Lung microvascular endothelial cell (primary cell): ENCODE measurements at regions not wholly inside any gene's neighbourhood (a gene's known extent, or its start where the extent isn't known, plus 50 kb on each side); places are given as distances from the start of the nearest gene placed in this dataset.
"Not testable (repeated sequence)": the region's sequence is repeated elsewhere in the genome, so short reads cannot be mapped to it uniquely, and the experiment has no call there.

ENCODE experiments used
- DNase-seq, 2 donors: peaks; one replicate each; pipeline versions ENCODE4 v3.0.0 to v3.0.0-alpha.2; 2010; ENCODE audit warnings: low read depth in 2 of 2

DNA sequence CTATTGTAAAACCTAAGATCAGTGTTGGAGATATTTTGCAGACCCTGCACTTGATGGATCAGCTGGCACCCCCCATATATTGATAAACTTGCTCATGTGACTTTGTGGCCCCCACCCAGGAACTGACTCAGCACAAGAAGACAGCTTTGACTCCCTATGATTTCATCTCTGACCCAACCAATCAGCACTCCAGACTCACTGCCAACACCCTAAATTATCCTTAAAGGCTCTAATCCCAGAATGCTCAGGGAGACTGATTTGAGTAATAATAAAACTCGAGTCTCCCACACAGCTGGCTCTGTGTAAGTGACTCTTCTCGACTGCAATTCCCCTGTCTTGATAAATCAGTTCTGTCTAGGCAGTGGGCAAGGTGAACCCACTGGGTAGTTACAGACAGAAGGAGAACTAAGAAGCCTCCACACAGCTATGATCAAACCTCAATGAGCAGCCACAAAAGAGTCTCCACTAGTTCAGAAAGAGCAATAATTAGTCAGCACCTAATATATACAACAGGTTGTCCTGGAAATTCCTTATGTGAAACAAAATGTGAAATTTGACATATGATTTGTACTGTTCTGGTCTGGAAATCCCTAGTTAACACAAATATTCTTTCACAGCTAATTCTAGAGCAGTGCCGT is 52.2 kb downstream of the ACTL7B start:
- no peak for DNase-seq

GRCh38 chr9:108802967-108803366 is 52.8 kb downstream of the ACTL7B start:
- DNase-seq: no peak

DNA sequence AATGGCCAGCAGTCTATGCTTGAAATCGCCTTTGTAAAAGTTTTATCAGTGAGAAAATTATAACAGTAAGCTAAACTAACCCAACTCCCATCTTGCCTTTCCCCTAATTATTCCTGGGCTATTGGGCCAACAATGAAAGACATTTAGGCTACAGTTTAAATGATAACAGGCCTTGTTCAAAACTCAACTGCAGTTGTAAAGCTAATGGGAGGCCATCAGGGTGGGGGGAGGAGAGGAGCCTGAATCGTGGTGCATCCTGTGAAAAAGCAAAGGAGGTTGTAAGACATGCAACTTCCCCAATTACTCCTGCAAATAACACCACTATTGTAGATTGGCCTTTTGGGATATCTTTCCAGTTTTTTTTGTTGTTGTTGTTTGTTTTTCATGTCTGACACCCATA is 53.8 kb downstream of the ACTL7B start:
- no peak for DNase-seq

DNA sequence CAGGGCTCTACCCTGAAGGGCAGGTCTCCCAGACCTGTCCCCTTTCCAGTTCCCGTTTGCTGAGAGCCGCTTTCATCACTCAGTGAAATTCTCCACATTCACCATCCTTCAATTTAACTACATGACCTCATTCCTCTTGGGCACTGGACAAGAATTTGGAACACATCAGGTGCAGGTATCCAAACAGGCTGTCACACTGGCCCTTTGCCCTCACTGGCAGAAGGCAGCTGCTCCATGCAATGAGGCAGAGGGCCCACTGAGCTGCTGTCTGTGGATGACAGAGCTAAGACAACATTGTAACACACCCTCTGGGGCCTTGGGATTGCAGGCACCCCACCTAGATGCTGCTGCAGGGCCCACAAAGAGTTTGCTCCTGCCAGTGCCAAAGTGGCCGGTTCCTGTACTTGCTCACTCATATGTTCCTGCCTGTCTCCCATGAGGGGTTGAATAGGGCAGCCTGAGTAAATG is 55.1 kb downstream of the ACTL7B start:
- no peak for DNase-seq

DNA sequence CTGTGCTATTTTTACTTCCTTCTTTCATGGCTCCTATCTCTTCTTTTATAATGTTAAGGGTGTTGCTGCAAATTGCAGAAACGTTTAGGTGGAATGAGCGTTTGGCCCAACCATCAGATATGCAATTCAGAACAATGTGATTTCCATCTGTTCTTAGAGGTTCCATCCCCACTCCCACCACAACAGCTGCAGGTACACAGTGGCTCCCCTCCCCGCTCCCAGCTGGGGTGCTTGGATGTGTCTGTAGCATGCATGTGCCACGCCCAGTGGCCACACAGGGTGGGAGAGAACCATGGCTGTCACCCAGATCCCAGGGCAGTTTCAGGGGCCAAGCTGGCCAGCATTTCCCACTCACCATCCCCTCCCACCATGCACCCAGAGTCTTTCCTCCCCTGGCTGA is 62.2 kb downstream of the ACTL7B start:
- DNase-seq: no peak

- DNase-seq: no peak
These were observed 66.0 kb downstream of the ACTL7B start for GRCh38 chr9:108789742-108790141.

- DNase-seq: no peak
These were observed 68.1 kb downstream of the ACTL7B start for GRCh38 chr9:108787690-108788048.

GRCh38 chr9:108786901-108787689 is 68.7 kb downstream of the ACTL7B start:
- no peak for DNase-seq

DNA sequence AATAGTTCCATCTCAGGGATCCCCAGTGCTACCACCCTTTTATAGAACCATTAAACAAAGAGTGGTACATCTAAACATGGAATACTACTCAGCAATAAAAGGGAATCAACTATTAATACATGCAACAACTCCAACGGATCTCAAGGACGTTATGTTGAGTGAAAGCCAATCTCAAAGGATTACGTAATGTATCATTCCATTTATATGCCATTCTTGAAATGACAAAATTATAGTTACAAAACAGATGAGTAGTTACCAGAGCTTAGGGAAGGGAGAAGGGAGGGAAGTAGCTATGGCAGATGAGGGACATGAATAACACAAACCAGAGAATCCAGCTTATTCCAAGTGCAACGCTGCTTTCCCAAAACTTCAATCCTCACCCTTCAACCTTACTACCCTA is 69.5 kb downstream of the ACTL7B start:
- DNase-seq: no peak

- DNase-seq: no peak
These were observed 70.8 kb downstream of the ACTL7B start for GRCh38 chr9:108784998-108785397.

DNA sequence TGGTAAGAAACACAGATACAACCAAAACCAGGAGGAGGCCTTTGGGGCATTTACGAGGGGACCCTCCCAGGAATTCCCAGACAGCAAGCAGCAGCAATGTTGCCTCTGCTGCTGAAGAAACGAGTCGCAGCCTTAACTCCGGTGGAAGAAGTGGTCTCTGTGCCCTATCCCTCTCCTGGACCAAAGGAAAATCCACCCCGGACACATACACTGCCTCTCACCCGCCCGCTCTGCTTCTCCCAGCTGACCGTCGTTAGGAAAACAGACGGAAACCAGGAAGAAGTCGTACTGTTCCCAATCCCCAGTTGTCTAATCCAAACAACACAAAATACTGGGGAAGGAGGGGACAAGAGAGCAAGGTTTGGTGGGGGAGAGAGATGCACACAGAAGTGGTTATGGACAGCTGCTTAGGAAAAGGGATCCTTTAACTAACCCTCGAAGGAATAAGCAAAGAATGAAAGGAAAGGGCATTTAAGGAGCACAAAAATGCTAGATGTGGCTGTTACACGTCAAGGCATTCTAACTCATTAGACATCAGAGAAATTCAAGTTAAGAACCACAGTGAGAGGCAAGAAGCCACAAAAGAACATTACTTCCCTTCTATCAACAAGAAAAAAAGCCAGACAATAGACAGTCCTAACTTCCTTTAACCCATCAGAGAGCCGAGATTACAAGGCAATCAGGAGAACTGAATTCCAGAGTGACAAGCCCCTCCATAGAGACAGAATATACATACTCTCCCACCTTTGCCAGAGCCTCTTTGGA is 71.9 kb downstream of the ACTL7B start:
- no peak for DNase-seq

GRCh38 chr9:108783326-108783725 is 72.5 kb downstream of the ACTL7B start:
- DNase-seq: no peak

GRCh38 chr9:108780942-108781734 is 74.6 kb downstream of the ACTL7B start:
- no peak for DNase-seq

DNA sequence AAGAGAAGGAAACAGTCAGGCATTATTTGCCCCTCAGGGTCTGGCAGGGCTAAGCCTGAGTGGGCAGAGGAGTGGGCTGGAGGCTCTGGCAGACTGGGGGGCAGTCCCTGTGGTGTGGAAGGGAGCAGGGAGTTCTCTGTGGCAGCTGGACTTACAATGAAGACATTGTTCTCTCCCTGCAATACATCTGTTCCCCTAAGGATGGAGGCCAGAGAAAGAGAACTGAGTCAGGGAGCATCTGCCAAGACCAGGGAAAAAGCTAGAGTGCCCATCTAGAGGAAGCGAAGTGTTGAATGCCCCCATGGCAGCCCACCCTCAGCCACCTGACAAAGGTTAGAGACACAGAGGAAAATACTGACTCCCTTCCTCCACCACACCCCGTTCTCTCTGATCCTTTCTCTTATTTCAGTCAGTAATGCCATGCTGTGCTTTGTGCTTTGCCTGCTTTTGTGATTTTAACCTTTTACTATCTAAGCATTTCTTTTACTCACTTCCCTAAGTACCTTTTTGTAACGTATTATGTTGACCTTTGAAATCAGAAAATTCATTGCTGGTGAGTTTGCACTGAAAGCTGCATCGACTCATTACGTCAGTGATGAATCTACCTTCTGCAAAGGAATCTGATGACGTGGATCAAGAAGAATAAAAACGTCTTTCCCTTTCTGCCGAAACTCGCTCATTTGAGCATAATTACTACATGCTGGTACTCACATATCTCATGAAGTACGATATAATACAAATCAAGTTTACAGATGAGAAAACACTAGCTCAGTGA is 76.0 kb downstream of the ACTL7B start:
- DNase-seq: no peak

DNA sequence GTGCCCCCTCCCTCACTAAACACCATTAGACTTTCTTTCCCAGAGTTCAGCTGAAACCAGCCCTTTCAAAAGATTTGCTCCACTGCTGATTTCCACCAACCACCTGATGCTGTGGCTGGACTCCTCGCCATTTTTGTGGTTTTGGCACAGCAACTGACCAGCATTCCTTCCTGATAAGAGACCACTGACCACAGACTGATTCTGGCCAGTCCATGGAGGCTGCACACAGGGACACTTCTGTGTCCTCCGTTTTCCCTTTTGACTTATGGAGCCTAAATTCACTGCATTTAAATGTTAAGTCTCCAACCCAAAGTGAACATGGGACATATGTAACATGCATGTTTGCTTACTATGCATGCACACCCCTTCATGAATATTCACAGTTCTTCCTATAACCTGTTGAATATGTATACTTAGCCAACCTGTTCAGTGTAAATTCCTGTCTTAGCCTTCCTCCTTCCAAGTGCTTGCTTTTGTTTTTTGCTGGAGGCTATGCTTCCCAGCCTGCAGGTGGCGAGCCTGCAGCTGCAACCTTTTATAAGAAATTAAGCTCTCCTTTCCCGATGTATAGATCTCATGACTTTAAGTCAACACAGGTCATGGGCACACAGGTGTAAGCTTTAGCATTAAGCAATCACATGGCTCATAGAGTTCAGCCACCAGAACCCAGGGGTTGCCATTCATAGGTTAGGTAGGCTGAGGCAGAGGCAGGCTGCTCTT is 78.7 kb downstream of the ACTL7B start:
- no peak for DNase-seq

GRCh38 chr9:108775901-108776306 is 79.9 kb downstream of the ACTL7B start:
- no peak for DNase-seq

DNA sequence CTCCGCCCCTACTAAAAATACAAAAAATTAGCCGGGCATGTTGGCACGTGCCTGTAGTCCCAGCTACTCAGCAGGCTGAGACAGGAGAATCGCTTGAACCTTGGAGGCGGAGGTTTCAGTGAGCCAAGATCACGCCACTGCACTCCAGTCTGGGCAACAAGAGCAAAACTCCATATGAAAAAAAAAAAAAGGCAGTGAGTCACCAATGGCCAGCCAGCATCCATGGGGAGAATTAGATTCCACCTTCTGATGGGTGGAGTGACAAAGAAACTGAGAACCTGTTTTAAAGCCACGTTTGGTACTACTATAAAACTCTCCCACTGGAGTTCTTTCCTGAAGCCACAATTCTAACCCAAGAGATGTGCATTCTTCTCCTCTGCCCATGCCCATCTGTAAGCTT is 81.7 kb downstream of the ACTL7B start:
- DNase-seq: not testable (repeated sequence)

DNA sequence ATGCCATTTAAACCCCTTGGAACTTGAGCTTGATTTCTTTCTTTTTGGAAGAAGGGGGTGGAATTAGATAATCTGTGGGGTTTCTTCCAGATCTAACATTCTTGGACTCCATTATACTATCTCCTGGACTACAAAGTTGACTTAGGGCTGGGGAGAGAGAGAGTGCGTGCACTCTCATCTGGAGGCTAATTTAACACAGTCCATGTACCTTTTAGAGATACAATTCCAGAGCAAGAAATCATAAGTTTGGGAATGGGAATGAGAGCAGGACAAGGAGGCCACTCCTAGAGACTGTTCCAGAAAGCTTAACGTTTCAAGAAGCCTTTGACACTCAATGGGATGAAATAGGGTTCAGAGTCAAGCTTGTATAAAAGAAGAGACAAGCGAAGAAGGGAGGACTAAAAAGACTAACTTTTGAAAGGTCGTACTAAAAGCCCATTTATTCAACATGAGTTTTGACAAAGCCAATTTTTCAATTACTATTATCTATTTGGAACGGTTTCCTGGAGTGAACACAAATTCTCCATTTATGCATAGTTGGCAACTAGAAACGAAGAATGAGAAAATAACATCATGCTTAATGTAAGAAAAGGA is 83.4 kb downstream of the ACTL7B start:
- DNase-seq: no peak

GRCh38 chr9:108768744-108769143 is 87.0 kb downstream of the ACTL7B start:
- no peak for DNase-seq

- DNase-seq: no peak
These were observed 89.1 kb downstream of the ACTL7B start for GRCh38 chr9:108766626-108767161.
